ENCODE measurements at regions not wholly inside any gene's neighbourhood (a gene's known extent, or its start where the extent isn't known, plus 50 kb on each side); places are given as distances from the start of the nearest gene placed in this dataset.
"Not testable (repeated sequence)": the region's sequence is repeated elsewhere in the genome, so short reads cannot be mapped to it uniquely, and the experiment has no call there.

- FAIRE-seq = no peak
These were observed 566.4 kb downstream of the DACH1 start for GRCh38 chr13:71300602-71301001.

GRCh38 chr13:71291842-71292146, 575.2 kb downstream of the DACH1 start:
- FAIRE-seq = no peak

- no peak for FAIRE-seq
These were observed 575.8 kb downstream of the DACH1 start for GRCh38 chr13:71290963-71291841.

GRCh38 chr13:71289980-71290379, 577.0 kb downstream of the DACH1 start:
- not testable (repeated sequence) for FAIRE-seq

- FAIRE-seq = no peak
These were observed 581.3 kb downstream of the DACH1 start for GRCh38 chr13:71285700-71286099.

GRCh38 chr13:71278512-71278911, 588.5 kb downstream of the DACH1 start:
- FAIRE-seq = no peak

GRCh38 chr13:71274923-71275608, 591.9 kb downstream of the DACH1 start:
- no peak for FAIRE-seq

GRCh38 chr13:71261256-71261655, 605.7 kb downstream of the DACH1 start:
- no peak for FAIRE-seq

- FAIRE-seq = no peak
These were observed 606.8 kb downstream of the DACH1 start for GRCh38 chr13:71260246-71260645.

- no peak for FAIRE-seq
These were observed 611.4 kb downstream of the DACH1 start for GRCh38 chr13:71255633-71256032.

GRCh38 chr13:71254384-71254783, 612.6 kb downstream of the DACH1 start:
- FAIRE-seq = no peak

GRCh38 chr13:71252184-71252704, 614.8 kb downstream of the DACH1 start:
- FAIRE-seq = no peak

- no peak for FAIRE-seq
These were observed 615.6 kb downstream of the DACH1 start for GRCh38 chr13:71251292-71251951.

GRCh38 chr13:71249011-71249410, 618.0 kb downstream of the DACH1 start:
- FAIRE-seq = no peak

GRCh38 chr13:71244161-71244560, 622.8 kb downstream of the DACH1 start:
- no peak for FAIRE-seq

GRCh38 chr13:71242201-71242600, 624.8 kb downstream of the DACH1 start:
- FAIRE-seq = no peak

- FAIRE-seq = no peak
These were observed 626.1 kb downstream of the DACH1 start for GRCh38 chr13:71240911-71241310.

- FAIRE-seq = no peak
These were observed 629.7 kb downstream of the DACH1 start for GRCh38 chr13:71237332-71237731.

- no peak for FAIRE-seq
These were observed 647.1 kb downstream of the DACH1 start for GRCh38 chr13:71219698-71220415.

- FAIRE-seq = no peak
These were observed 648.0 kb downstream of the DACH1 start for GRCh38 chr13:71218960-71219359.

- FAIRE-seq = no peak
These were observed 649.2 kb downstream of the DACH1 start for GRCh38 chr13:71217827-71218226.

GRCh38 chr13:71214821-71215220, 652.2 kb downstream of the DACH1 start:
- FAIRE-seq = no peak

- FAIRE-seq = no peak
These were observed 652.6 kb downstream of the DACH1 start for GRCh38 chr13:71214357-71214756.
